HG02623 (cell line): ENCODE measurements at regions not wholly inside any gene's neighbourhood (a gene's known extent, or its start where the extent isn't known, plus 50 kb on each side); places are given as distances from the start of the nearest gene placed in this dataset.
"Not testable (repeated sequence)": the region's sequence is repeated elsewhere in the genome, so short reads cannot be mapped to it uniquely, and the experiment has no call there.

Experiments
- ATAC-seq: cut with Tn5 transposase; IDR thresholded peaks from one replicate; pipeline ENCODE4 v1.9.1; 2021; ENCODE audit warnings: moderate library complexity; ENCODE audit not compliant: unreplicated experiment

DNA sequence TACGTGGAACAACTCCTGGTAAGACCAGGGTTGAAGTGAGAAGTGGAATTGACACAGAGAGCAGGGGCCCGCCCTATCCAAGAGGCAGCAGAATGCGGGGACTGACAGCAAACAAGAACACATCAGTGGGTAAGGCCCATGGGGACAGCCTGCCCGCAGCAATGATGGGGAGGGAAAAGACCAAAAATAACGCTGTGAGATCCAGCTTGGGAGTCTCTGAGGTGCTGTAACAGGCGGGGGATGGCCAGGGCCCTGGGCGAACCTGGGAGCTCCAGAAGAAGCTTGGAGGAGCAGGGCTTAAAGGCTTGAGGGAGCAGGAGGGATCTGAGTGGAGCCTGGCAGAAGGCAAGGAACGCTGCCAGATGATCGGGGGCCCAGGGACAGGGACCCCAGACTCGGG, 173.4 kb downstream of the TMEM200C start:
- ATAC-seq = no peak

DNA sequence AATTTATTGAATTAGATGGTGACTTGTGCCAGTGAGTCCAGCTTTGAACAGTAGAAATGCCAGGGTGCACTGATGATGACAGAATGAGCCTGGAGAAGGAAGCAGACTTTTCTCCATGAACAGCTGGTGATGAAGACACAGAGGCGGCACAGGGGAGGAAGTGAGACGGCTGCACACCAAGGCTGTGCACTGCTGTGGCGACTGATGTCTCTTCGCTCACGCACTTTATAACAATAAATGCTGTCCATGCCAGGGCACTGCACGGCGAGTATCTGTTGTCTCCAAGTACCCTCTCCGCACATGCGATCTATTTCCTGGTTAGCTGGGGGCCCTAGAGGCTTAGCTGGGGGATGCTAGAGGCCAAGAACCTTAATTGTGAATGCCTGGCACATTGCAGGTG, 175.2 kb downstream of the TMEM200C start:
- no peak for ATAC-seq

DNA sequence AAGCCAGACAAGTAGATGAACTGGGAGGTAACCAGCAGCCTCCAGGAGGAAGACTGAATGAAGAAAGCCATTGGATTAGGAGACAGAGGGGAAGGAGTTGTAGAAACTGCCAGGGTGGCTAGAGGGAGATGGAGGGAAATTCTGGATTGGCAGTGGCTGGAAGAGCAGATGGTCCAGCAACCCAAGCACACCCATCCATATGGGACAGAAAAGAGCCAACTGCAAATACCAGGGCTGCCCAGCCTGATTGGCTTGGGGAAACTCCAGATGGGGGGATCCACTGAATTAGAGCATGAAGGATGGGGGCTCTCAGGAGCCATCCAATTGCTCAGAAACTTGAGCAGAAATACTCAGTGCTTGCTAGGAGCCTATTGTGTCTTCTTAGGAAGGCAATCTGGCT, 173.5 kb upstream of the EPB41L3 start:
- ATAC-seq = no peak

DNA sequence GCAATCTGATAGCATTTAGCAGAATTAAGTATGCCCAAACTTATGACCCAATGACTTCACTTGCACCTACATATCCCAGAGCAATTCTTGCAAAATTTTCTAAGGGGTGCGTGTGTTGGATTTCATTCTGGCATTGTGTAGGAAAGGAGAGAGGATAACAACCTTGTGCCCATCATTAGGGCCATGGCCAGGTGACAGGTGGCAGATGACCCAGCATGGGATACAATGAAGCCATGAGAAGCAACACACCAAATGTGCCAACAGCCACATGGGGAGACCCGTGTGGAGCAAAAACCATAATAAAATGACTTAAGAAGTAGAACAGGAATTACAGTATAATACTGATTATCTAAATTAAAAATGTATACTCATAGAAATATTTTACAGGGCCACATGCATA, 166.9 kb upstream of the EPB41L3 start:
- no peak for ATAC-seq

DNA sequence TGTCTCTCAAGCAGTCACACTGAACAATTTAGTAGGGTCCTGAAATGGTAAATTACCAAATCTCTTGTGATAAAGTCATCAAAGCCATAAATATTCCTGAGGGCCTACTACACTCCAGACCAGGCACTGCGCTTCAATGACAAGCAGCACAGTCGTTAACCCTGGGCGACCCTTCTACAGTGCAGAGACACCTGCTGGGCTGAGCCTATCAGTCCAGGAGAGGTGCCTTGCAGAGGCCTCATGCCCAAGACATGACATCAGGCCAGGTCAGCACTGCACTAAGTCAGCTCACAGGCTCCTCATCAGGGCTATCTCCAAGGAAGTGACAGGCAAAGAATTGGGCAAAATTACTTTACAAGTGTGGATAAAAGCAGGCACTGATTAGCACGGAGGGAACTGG, 166.4 kb upstream of the EPB41L3 start:
- no peak for ATAC-seq

DNA sequence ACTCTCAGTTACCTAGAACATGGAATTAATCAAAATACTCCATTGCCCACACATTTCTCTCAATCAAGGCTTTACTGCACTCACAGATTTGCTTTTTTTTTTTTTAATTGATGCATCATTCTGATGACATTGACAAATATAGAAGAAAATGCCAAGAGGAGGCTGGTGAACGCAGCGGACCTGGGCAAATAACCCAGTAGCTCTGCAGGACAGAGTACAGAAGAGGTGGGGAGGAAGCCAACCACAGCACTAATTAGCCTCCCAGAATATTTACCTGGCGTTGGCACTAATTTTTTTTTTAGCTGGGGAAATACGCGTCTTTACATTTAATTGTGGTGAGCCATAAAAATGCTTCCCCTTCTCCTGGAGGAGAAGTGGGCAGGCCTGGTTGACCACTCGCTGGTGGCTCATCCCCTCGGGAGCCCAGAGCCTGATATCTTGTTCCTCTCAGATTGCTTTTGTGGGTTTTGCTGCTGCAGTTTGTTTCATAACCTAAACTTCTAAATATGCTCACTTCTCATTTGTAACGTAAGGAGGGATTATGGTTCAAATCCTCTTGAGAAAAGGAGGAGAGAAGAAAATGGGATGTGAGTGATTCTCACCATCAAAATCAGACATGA, 165.8 kb upstream of the EPB41L3 start:
- ATAC-seq = no peak

DNA sequence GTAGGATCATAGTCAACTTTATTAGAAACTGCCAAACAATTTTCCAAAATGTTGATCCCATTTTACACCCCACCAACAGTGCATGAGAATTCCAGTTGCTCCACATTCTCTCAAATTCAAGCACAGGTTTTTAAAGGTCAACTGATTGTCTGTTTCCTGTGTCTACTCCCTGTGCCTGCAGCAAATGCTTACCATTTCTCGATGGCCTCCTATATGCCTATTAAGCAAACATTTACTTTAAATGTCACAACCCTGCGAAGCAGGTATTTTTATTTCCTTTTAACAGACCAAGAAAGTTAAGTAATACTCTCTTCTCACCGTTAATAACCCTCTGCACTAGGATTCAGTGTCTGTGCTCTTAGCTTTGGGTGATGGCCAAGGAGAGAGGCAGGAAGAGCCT, 163.8 kb upstream of the EPB41L3 start:
- no peak for ATAC-seq

DNA sequence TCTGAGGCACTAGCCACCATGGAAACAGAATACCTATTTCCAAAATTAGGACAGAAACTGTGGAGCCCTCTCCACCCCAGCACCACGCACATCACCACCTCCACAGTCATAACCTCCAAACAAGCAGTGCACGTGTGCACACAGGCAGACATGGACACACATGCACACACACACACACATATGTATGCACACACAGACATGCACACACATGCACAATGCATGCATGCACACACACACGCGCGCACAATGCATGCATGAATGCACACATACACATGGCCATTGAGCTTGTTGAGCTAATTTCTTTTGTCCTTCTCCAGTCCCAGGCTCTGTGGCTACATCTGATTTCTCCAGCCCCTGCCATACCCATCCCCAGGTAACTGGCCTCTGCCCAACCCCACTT, 161.6 kb upstream of the EPB41L3 start:
- ATAC-seq = no peak

DNA sequence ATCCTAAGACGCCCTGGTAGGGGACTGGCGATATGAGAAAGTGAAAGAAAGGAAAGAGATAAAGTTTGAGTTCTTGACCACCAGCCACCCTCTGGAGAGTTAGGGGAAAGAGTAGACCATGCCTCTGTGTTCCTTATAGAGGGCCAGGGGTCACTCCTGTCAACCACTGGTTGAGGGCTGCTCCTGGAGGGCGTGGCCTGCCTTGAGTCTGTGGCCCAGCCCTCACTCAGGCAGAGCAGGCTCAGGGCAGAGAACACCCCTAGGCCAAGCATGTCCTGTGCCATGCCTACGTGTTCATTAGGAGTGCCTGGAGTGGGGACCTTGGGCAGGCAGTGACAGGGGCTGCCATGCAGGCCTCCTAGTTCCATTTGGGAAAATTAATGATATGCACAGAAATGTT, 161.1 kb upstream of the EPB41L3 start:
- no peak for ATAC-seq

DNA sequence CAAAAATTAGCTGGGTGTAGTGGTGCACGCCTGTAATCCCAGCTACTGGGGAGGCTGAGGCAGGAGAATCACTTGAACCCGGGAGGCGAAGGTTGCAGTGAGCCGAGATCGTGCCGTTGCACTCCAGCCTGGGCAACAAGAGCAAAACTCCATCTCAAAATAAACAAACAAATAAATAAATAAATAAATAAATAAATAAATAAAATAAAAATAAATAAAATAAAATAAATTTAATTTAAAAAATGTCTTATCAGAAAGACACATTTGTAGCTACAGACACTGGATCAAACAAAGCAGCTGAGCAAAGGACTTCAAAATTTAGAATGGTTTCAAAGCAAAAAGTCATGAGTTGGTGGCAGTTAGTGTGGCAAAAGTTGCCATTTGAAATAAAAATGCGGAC, 158.2 kb upstream of the EPB41L3 start:
- ATAC-seq = not testable (repeated sequence)

DNA sequence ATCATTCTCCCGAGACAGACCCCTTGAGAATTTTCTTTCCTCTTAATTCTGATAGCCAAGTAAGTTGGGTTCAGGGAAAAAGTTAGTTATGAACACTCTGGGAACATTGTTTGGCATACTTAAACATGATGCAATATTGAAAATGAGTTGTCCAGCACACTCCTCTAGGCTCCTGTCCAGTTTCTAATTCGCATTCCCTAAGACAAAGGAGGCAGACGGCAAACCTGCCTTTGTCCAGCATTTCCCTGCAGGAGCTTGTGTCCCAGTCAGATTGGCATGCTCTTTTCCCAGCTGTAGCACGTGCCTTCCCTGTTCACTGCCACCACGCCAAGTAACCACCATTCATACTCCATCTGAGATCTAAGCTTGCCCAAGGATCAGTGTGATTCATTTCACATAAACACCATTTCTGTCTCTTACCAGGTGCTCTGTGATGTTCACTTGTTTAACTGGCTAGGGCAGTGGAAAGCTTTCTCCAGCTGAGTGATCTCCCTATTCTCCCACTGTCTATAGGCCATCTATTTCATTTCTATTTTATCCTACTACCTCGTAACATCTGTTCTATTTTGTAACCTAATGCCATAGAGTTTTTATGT, 150.0 kb upstream of the EPB41L3 start:
- no peak for ATAC-seq

DNA sequence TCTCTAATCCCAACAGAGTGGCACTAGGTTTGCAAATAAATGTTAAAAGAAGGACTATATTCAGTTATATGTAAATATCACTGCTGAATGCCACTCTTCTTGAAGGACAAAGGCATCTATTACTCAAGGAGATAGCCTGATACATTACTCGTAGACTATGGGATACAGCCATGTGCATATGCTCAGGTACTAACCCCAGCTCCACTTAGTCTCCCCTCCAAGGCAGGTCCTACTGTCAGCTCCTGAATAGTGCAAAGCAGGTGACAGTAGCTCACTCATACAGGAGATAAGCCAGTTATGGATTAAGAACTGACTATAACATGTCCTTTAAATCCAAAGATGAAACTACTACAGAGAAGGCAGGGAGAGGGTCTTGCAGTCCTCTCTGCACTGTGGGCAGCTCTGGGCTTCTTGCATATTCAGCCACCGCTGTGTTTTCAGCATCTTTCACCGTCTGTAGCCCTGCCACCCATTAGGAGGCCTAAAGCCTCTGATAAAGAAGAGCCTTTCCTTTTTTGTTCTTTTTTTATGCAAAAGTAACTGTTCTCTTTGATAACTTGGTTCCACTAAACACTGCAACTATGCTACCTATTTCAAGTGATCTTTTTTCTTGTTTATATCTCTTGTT, 135.1 kb upstream of the EPB41L3 start:
- no peak for ATAC-seq

DNA sequence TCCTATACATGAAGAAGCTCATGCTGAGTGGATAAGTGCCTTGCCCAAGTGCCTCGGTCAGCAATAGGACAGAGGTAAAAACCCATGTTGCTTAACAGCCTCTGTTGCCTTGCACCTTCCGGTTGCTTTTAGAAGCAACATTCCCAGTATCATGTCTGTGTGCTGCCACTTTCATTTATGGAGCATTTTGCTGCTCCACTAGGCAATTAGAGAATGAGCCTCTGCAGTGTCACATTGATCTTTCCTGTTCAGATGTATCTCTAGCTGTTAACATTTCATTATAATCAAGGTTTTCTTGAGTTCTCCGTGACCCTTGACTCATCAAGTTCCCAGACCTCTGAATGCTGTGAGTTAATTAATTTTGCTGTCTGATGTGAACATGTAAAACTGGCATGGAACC, 134.5 kb upstream of the EPB41L3 start:
- ATAC-seq = no peak

DNA sequence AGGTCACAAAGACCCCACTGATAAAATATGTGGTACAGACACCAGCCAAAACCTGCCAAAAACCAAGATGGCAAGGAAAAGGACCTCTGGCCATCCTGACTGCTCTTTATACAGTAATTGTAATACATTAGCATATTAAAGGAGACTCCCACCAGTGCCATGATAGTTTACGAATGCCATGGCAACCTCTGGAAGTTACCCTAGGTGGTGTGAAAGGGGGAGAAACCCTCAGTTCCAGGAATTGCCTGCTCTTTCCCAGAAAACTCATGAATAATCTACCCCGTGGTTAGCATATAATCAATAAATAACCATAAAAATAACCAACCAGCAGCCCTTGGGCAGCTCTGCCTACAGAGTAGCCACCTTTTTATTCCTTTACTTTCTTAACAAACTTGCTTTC, 129.8 kb upstream of the EPB41L3 start:
- ATAC-seq = no peak

DNA sequence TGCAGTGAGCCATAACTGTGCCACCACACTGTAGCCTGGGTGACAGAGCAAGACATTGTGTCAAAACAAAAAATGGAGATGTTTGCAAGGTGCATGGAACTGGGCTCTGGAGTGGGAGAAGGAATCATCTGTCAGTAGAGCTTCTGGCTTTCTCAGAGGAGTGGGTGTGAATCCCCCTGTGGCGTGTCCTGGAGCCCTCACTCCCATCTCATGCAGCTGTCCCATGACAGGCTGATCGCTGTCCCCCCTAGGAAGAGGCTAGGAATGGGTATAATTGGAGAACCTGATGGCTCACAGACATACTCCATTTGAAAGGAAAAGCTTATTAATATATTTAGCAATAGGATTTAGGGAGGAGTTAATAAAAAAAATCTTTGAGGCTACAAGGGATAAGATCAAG, 125.8 kb upstream of the EPB41L3 start:
- no peak for ATAC-seq

DNA sequence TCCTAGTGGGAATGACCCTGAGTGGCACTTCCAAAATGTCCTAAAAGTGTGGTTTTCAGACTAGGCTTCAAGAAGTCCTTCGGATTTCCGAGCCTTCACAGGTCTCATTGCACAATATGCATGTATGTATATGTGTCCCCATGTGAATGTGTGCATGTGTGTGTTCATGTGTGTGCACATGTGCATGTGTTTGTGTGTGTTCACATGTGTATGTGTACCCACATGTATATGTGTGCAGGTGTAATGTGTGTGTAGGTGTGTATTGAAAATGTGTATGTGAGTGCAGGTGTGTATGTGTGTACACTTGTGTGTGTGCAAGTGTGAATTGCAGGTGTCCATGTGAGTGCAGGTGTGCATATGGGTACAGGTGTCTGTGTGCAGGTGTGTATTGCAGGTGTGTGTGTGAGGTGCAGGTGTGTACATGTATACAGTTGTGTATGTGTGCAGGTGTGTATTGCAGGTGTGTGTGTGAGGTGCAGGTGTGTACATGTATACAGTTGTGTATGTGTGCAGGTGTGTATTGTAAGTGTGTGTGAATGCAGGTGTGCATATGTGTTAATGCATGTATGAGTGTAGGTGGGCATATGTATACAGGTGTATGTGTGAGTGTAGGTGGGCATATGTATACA, 124.4 kb upstream of the EPB41L3 start:
- ATAC-seq = no peak

DNA sequence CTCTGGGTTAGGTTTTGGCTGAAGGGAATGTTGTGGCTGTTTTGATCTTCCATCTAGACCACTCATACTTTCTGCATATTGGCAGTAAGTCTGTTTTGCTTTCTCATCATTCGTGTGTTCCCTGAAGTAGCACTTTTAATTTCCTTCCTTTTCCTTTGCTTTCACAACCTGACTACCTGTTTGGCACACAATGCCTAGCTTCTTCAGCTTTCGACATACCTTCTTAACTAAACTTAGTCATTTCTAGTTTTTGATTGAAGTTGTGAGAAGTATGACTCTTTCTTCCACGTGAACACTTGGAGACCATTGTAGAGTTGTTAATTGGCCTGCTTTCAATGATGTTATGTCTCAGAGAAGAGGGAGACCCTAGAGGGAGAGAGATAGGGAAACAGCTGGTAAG, 123.6 kb upstream of the EPB41L3 start:
- no peak for ATAC-seq

DNA sequence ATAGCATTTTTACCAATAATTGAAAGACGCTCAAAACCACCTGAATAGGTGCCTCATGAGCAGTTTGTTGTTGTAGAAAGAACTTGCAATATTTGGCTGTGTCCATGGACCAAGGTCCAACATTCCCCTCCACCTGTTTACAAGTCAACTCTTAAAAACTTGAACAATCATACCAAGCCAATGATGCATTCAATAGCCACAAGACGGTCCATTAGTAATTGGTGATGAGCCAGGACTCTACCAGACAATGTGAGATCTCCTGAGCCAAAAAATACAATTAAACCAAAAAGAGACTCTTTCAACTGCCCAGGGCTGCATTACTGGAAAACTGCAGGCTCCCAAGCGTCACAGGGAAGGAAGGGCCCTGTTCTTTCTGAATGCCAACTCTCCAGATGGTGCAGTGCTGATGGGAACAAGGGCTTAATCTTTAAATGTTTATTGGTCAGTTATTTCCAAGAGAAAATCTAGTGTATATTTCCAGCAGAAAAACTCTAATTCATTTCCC, 118.8 kb upstream of the EPB41L3 start:
- no peak for ATAC-seq

DNA sequence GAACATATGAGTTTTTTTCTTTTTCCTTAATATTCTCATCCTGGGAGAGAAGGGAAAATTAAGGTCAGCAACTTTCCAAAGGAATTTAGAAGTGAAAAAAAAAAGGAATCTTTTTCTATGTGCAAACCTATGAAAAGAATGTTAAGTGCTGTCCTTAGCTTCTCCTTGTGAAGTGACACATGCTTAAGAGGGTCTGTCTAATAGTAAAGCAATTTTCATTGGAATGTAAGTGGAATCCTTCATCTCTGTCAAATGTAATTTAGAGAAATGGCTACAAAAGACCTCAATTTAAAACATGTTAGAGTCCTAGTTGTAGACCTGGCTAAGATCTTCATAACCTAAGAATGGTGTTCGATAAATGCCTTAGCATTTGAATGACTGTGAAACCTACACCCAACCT, 117.4 kb upstream of the EPB41L3 start:
- ATAC-seq = no peak

DNA sequence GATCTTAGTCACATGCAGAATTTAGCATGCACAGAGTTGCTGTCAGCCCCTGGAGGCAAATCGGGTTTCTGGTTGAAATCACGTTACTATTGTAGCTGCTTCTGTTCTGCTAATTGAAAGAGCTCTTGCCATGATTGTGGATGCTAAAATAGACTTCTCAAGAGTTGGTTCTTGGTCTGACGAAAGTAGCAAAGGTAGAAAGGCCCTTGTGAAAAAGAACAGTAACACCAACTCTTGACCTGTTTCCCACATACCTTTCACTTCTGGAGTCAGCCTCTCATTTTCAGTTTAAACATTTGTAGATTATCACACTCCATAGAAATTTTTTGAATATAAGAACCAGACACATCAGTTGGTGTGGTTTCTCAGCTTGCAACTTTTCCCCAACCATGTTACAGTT, 110.0 kb upstream of the EPB41L3 start:
- no peak for ATAC-seq

DNA sequence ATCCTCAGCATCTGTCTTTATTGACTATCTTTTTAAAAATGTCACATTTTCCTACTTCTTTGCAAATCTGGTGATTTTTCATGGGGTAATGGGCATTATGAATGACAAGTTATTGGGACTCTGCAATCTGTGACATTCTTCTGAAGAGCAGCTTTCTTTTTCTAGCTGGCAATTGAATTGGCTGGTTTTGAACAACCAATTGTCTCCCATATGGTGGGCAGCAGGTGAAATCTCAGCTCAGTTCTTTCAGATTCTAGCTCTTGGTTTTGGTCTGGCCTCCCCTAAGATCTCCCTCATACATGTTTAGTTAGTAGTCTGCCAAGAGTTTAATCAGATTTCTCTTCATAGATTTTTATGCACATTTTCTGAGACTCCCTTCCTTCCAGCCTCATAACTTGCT, 107.9 kb upstream of the EPB41L3 start:
- no peak for ATAC-seq

DNA sequence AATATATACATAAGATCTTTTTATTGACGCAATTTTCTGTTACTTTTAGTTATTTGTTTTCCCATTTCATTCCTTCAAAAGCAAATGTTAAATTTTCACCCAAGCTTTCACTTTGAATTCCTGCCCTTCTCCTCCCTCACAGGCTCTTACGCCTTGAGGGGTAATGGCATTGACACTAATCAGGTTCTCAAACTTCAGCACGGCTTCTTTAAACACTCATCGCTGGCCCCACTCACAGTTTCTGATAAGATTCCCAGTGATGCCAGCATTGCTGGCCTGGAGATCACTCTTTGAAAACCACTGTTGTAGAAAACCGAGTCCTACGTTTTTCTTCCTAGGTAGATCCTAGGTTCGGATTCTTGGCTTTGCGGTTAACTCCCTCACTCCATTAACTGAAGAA, 105.6 kb upstream of the EPB41L3 start:
- ATAC-seq = no peak
